HG03558 (cell line): ENCODE measurements at regions not wholly inside any gene's neighbourhood (a gene's known extent, or its start where the extent isn't known, plus 50 kb on each side); places are given as distances from the start of the nearest gene placed in this dataset.
"Not testable (repeated sequence)": the region's sequence is repeated elsewhere in the genome, so short reads cannot be mapped to it uniquely, and the experiment has no call there.

Experiments used
- ATAC-seq: cut with Tn5 transposase; IDR thresholded peaks from one replicate; pipeline ENCODE4 v1.9.1; 2021; ENCODE audit warnings: moderate number of reproducible peaks; ENCODE audit not compliant: unreplicated experiment; ENCODE audit errors: extremely low read depth

DNA sequence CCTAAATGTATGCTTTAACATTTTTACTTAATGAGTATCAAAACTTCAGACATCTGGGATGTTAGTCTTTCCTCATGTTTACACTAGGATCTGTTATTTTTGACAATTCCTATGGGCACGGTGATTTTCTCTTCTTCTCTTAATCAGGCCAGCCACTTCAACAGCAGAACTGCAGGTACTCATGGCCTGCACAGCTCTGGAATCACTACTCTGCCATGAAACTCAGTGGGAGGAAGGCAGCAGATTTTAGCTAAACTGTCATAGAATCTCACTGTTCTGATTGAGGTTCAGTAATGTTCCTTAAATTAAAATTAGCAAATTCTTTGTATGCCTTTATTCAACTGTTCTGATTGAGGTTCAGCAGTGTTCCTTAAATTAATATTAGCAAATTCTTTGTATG lies 1083.0 kb downstream of the SLITRK5 start:
- ATAC-seq, result no peak

DNA sequence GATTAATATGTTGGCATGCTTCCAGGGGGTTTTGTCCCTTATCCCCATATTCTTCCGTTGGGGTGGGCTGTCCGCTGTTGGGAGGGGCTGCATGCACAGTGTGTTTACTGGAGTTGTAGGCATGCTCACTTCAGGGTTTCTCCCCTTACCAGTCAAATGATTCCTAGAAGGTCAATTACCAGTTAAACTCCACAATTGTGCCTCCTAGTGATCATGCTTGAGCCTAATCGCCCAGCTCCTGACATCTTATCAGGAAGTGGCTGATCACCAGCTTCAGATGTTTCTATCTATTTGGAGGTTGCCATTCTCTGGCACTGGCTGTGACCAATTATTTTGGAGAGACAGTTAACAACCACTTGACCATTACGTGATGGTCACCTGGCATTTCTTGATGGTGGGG lies 1090.0 kb downstream of the SLITRK5 start:
- no peak for ATAC-seq

DNA sequence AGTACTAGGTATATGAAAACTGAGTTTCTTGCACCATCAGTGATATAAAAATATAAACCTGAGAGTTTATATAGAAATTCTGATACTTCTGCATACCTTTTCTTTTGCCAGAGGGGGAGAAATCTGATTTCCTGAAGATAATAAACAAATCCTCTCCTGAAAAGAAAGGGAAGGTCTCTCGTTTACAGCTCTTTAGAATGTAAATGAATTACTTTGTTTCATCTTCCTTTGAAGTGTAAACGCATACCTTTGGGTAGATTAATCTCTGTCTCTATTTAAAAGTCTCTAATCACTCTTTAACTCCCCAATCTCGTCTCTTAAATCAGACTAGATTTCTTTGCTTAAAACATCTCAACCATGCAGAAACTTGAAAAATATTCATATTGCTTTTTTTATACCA lies 1092.9 kb downstream of the SLITRK5 start:
- ATAC-seq, result no peak

DNA sequence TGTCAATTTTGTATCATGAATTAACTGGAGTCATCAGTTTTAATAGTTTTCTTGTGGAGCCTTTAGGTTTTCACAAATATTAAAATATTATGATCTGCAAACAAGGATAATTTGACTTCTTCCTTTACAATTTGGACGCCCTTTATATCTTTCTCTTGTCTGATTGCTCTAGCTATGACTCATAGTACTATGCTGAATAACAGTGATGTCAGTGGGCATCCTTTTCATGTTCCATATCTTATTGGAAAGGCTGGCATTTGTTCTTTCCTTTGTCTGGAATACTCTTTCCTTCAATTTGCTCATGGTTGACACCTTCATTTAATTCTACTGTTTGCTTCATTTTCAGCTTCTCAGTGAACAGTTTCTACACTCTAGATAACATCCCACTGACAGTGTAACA lies 1129.3 kb downstream of the SLITRK5 start:
- ATAC-seq, result no peak

DNA sequence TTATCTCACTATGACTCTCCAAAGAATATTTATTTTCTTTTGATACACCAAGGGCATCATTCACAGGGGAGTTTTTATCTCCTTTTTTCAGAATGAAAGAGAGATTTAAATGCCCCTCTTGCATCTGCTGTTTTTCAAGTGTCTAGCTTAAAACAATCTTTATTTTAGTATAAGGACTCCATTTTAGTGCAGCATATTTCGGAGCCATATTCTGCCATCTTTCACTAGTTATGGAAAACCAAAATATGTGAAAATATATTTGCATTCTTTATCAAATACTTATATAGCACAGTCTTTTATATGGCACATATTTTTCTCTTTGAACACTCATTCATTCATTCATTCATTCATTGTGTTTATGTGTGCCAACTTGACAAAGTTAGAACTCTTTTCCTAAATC lies 1130.2 kb downstream of the SLITRK5 start:
- ATAC-seq, result no peak

DNA sequence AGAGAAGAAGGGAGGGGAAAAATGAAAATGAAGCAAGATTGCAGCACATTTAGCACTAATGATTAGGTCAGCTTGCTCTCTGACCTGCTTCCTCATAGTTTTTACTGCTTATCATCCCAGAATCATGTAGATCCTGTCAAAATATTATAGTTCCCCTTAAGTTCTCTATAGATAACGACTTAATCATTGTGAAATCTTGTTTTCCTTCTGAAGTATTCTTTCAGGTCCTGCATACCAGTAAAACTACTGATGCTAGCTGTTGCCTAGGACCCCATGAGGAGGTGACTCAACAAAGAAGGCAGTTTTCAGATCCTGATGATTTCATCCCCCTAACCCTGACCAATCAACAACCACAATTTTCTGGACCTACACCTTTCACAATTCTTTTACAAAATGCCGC lies 1131.7 kb downstream of the SLITRK5 start:
- no peak for ATAC-seq

DNA sequence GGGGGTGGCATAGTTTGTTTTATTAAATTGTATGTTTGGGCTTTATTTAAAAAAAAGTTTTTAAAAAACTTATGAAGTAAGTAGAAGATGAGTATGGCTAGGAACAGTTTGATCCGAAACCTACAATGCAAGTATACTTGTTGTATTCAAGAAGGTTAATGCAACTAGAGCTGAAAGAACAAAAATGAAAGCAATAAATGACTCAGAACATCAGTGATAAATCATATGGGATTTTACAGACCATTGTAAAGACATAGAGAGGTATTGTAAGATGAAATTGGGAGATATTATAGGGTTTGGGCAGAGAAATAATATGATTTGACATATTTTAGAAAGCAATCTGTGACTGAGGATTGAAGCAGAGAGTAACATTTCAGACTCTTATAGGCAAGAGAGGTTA lies 1135.3 kb downstream of the SLITRK5 start:
- no peak for ATAC-seq

DNA sequence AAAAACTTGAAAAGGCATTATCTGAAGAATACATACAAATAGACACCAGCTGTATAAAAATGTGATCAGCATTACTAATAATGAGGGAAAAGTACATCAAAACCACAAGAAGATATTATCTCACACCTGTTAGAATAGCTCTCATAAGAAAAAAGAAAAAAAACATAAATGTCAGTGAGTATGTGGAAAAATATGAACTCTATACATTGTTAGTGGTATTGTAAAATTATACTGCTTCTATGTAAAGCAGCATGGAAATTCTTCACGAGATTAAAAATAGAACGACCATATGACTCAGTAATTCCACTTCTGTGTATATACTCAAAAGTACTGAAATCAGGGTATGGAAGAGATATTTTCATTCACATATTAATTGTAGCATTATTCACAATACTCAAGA lies 1146.4 kb downstream of the SLITRK5 start:
- no peak for ATAC-seq

DNA sequence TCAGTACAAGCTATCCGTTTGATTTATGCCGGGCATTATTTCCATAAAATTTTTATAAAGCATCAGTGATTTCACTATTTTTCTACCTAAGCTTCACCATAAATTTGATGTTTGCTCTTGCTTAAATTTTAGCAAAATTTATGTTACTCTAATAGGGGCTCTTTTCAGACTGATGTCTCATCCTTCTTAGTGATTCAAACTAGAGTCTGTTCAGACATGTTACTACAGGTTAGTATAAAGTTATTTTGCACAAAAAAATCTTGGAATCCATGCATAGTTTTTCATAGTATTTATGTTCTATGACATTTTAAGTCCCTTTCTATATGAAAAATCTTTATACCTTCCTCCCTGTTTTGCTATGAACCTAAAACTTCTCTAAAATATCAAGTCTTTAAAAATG lies 1151.9 kb downstream of the SLITRK5 start:
- no peak for ATAC-seq

DNA sequence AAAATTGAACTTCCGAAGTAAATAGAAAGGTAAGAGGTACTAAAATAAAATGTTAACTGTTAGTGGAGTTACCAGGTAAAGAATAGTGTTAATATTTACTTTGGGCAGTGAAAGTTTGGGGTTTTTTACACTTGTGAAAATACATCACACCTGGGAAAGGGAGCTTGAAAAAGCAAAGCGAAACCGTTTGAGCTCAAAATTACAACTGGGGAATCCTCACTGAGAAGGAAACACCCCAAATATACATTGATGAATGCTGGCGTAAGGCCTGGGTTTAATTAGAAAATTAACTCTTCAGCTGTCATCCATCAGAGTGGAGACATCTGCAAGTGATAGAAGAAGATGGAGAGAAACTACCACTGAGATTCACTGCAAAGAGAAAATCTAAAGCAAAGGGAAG lies 1153.0 kb downstream of the SLITRK5 start:
- ATAC-seq, result no peak

DNA sequence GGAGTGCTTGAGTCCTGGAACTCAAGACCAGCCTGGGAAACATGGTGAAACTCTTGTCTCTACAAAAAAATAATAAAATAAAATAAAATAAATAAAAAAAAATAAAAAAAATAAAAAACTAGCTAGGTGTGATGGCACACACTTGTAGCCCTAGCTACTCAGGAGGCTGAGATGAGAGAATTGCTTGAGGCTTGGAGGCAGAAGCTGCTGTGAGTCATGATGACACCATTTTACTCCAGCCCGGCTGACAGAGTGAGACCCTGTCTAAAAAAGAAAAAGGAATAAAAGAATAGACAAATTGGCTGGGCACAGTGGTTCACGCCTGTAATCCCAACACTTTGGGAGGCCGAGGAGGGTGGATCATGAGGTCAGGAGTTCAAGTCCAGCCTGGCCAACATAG lies 1168.9 kb downstream of the SLITRK5 start:
- ATAC-seq, result no peak

DNA sequence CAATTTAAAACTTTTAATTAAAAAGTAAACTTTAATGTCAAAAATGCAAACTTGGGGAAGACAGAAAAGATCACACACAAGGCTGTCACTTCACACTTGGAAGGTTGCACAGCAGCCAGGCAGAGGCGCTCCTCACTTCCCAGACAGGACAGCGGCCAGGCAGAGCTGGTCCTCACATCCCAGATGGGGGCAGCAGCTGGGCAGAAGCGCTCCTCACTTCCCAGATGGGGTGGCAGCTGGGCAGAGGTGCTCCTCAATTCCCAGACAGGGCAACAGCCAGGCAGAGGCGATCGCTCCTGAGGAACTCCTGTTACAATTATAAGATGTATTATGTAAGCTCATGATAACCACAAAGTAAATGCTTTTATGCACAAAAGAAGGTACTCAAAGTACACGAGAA lies 1181.1 kb downstream of the SLITRK5 start:
- not testable (repeated sequence) for ATAC-seq

DNA sequence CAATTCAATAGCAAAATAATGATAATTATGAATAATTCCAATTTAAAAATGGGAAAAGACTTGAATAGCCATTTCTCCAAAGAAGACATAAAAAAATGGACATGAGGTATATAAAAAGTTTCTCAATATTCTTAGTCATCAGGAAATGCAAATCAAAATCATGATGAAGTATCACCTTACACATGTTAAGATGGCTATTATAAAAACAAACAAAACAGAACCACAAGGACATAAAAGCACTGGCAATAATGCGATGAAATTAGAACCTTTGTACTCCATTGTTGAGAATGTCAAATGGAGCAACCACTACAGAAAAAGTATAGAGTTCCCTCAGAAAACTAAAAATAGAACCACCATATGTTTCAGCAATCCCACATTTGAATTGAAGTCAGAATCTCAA lies 1186.1 kb downstream of the SLITRK5 start:
- no peak for ATAC-seq

DNA sequence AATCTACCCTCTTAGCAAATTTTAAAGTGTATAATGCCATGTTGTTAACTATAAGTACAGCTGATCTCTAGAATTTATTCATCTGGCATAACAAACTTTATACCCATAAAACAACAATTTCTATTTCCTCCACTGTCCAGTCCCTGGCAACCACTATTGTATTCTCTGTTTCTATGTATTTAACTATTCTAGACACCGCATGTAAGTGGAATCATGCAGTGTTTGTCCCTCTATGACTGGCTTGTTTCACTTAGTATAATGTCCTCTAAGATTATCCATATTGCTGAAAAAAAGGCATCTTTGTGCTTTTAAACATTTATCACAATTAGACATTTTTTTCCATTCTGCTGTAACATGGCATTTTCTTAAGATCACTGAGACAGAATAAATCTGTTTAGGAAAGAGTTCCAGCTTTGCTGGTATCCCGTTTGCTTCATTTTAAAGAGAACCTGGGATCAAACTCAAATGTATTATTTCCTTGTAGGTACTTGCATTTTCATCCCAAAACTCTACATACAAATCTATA lies 1191.0 kb downstream of the SLITRK5 start:
- ATAC-seq, result no peak

DNA sequence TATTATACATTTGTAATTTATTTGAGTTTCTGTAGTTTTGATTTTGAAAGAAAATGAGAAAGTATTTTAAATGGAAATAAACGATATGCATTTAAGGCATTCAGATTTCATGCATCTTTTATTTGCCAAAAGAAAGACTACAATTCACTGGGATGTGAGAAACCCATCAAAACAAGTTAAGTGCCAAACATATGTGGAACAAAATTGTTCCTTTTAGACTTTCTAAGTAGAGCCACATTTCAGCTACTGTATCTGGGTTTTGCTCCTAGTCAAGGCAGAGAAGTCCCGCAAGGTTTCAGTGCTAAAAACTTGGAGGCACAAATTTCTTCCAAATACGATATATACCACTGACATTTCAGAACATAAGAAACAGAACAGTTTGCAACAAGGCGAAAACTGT lies 1191.9 kb downstream of the SLITRK5 start:
- ATAC-seq, result no peak

DNA sequence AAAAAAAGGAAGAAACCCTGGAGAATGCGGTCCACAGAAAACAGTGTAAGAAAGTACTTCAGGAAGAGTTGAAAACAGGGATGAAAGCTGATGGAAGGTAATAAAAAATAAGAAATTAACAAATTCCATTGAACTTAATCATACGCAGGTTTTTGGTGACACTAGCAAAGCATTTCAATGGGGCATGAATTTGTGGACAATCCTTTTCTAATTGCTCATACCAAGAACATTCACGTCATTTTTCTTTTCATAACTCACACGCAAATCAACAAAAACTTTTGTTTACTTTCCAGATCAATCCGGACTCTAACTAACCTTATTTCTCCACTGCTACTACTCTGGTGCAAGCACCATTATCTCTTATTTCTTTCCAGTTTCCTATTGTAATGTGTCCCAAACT lies 1195.0 kb downstream of the SLITRK5 start:
- ATAC-seq, result no peak

DNA sequence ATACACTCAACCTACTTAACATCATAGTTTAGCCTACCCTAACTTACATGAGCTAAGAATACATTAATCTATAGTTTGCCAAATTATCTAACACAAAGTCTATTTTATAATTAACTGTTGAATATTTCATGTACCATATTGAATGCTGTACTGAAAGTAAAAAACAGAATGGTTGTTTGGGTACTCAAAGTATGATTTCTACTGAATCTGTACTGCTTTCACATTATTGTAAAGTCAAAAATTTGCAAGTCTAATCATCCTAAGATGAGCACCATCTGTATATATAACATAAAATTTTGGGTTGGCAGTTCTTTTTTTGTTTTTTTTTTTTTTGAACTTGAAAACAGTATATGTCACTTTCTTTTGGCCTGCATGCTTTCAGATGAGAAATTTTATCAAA lies 1212.6 kb downstream of the SLITRK5 start:
- ATAC-seq, result no peak

DNA sequence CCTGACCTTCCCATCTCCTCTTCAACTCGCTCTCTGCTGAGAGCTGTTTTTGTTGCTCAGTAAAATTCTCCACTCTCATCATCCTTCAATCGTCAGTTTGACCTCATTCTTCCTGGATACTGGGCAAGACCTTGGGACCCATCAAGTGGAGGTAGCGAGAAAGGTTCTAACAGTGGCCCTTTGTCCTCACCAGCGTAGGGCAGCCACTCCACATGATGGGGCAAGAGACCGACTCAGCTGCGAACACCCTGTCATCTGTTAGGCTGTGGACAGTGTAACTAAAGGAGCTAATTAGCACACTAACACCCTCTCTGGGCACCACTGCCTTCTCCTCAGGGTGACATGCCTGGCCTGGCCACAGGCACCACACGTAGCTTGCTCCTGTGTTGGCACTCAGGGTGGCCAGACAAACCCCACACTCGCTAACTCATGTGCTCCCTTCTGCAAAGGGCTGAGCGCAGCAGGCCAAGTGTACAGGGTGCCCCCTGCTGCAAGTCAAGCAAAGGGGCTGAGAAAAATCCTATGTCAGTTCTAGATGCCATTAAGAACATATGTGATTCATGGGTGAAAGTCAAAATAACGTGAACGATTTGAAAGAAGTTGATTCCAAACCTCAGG lies 1216.0 kb downstream of the SLITRK5 start:
- ATAC-seq, result no peak

DNA sequence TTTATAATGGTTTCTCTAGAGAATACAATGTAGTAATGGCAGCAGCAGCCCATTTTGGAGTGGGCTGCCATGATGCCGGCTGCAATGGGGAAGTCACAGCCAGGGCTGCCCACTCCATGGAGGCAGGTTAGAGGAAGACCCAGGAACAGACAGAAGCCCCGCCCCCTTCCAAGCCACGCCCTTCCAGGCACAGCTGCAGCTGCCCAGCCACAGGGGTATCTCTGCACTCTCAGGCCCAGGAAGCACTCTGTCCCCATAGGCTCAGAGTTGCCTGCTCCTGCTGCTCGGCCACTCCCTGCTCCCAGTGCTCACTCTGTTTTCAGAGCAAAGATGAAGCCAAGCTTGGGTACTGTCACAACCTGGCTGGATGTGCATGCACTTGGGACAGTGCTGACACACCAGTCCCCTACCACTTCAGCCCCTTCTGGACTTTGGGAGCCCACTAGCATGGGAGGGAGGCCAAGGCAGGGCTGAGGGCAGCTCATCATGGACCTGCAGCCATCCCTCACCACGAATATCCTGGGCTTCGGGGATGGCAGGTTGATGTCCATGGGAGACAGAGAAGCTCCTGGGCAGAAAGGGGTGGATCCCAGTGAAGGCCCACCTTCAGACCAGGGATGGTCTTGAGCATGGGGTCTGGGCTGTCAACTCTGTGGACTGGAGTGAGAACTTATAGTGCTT lies 1224.2 kb downstream of the SLITRK5 start:
- no peak for ATAC-seq

DNA sequence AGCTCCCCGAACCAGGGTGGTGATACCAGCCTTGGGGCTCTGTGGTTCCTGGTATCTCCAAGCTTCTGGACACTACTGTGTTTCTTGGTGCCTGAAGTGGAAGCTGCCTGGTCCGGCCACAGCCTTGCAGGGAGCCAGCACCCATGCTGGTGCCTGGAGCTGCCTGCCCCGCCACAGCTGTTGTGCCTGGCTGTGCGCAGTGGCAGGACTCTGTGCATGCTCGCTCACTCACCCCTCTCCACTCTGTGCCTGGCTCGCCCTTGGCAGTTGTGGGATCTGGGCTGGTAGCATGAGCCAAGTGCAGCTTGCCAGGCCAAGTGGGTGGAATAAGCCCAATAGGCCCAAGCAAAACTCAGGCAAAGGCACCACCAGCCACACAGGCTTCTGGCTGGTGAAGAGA lies 1225.3 kb downstream of the SLITRK5 start:
- ATAC-seq, result no peak

DNA sequence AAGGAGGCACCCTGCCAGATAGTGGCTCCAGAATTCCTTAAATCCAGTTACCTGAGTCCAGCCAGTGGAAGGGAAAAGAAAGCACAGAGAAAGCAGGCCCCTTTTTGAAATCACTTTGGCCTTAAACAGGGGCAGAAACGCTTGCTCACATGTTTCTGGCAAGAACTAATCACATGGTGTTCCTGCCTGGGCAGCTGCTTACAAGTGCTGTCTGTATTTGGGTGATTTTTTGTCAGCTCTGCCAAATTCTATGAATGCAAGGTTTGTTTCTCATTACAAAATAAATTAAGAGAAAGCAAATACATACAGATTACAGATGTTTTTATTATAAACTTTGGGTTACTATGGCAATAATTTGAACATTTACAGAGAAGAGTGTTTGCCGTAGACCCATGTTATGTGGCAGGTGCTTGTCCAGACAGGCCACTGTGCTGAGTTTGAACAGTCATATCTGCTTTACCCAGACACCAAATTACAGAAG lies 1237.8 kb downstream of the SLITRK5 start:
- ATAC-seq, result no peak
